SK-N-SH (cell line): ENCODE measurements at regions not wholly inside any gene's neighbourhood (a gene's known extent, or its start where the extent isn't known, plus 50 kb on each side); places are given as distances from the start of the nearest gene placed in this dataset.

ENCODE experiments used
- CTCF ChIA-PET: fragments of 300-600, 350-600 bp; formaldehyde crosslinking; extraction: SDS; loops from one replicate; lab custom pipeline; 2021; lab: Yijun Ruan, JAX
- POLR2A ChIA-PET: fragments of 350-600 bp; sonication (Branson Sonifier 250); formaldehyde crosslinking; extraction: SDS; loops from one replicate; lab custom pipeline; 2020; ENCODE audit warnings: antibody characterized with exemption, inconsistent platforms; lab: Yijun Ruan, JAX
- DNase-seq: peaks from one replicate; pipeline ENCODE4 v3.0.0; 2012
- H2AFZ ChIP-seq: fragments of 200-600 bp; sonication (generic); 2 replicates; pipeline ENCODE4 v1.8.1; 2016; ENCODE audit warnings: antibody characterized with exemption, mild to moderate bottlenecking, low read depth
- H3F3A ChIP-seq: fragments of 200-600 bp; sonication (generic); replicated peaks from 2 replicates; pipeline ENCODE3; 2016; ENCODE audit warnings: antibody characterized with exemption, mild to moderate bottlenecking; ENCODE audit not compliant: insufficient read depth
- H3K27ac ChIP-seq, 2 experiments: fragments of 200-500 bp in 1 of 2; fragments of 200-600 bp in 1 of 2; sonication (Bioruptor generic) in 1 of 2; sonication (generic), shearing (Covaris generic) in 1 of 2; 2 replicates each; pipeline versions ENCODE4 v1.5.1 to v1.6.1; 2014 to 2016; ENCODE audit warnings: low read depth in 2 of 2, inconsistent platforms in 1 of 2, low read length in 1 of 2, mild to moderate bottlenecking in 1 of 2, mixed read lengths in 1 of 2
- H3K27me3 ChIP-seq: fragments of 200-600 bp; sonication (generic), shearing (Covaris generic); 2 replicates; pipeline ENCODE4 v1.6.1; 2016; ENCODE audit warnings: mixed run types; ENCODE audit not compliant: insufficient read depth
- H3K36me3 ChIP-seq, 2 experiments: fragments of 200-500 bp in 1 of 2; fragments of 200-600 bp in 1 of 2; sonication (Bioruptor generic) in 1 of 2; sonication (generic) in 1 of 2; replicated peaks in 1 of 2; 2 replicates each; pipeline versions ENCODE3 to v1.5.1; 2014 to 2016; ENCODE audit warnings: low read length in 1 of 2, mild to moderate bottlenecking in 1 of 2; ENCODE audit not compliant: insufficient read depth in 2 of 2, control insufficient read depth in 1 of 2
- H3K4me1 ChIP-seq, 2 experiments: fragments of 200-500 bp in 1 of 2; fragments of 200-600 bp in 1 of 2; sonication (Bioruptor generic) in 1 of 2; sonication (generic), shearing (Covaris generic) in 1 of 2; 2 replicates each; pipeline versions ENCODE4 v1.5.1 to v1.6.1; 2014 to 2016; ENCODE audit warnings: low read depth in 1 of 2, low read length in 1 of 2, mixed run types in 1 of 2; ENCODE audit not compliant: insufficient read depth in 2 of 2, control insufficient read depth in 1 of 2
- H3K4me2 ChIP-seq: fragments of 200-600 bp; sonication (generic), shearing (Covaris generic); 2 replicates; pipeline ENCODE4 v1.6.1; 2017; ENCODE audit warnings: mixed run types
- H3K4me3 ChIP-seq, 2 experiments: fragments of 200-500 bp in 1 of 2; fragments of 200-600 bp in 1 of 2; sonication (Bioruptor generic) in 1 of 2; sonication (generic), shearing (Covaris generic) in 1 of 2; 2 replicates each; pipeline versions ENCODE4 v1.5.1 to v1.8.1; 2014 to 2016; ENCODE audit warnings: low read depth in 2 of 2, inconsistent platforms in 1 of 2, low read length in 1 of 2, mild to moderate bottlenecking in 1 of 2, mixed read lengths in 1 of 2, moderate library complexity in 1 of 2
- H3K79me2 ChIP-seq: fragments of 200-600 bp; sonication (generic); 2 replicates; pipeline ENCODE4 v1.8.1; 2017; ENCODE audit warnings: mild to moderate bottlenecking; ENCODE audit not compliant: insufficient read depth
- H3K9ac ChIP-seq: fragments of 200-600 bp; sonication (generic); 2 replicates; pipeline ENCODE4 v1.6.1; 2017; ENCODE audit warnings: mixed run types
- H3K9me2 ChIP-seq: fragments of 200-600 bp; sonication (generic); 2 replicates; pipeline ENCODE4 v1.6.1; 2017; ENCODE audit warnings: mixed run types
- H3K9me3 ChIP-seq: fragments of 200-600 bp; sonication (generic); 2 replicates; pipeline ENCODE4 v1.6.1; 2017; ENCODE audit warnings: mixed run types, mild to moderate bottlenecking, moderate library complexity
- H4K20me1 ChIP-seq: fragments of 200-600 bp; sonication (generic); 2 replicates; pipeline ENCODE4 v1.6.1; 2017; ENCODE audit warnings: mild to moderate bottlenecking, mixed run types; ENCODE audit not compliant: insufficient read depth
- CHD2 ChIP-seq: fragments of 150-350 bp; IDR thresholded peaks from 2 replicates; pipeline ENCODE4 v1.6.1; 2018; ENCODE audit warnings: low read length; ENCODE audit not compliant: partially characterized antibody
- CTCF ChIP-seq: fragments of 200-600 bp; sonication (generic); IDR thresholded peaks from 2 replicates; pipeline ENCODE4 v1.6.1; 2017; ENCODE audit warnings: antibody characterized with exemption, mild to moderate bottlenecking, moderate library complexity
- EP300 ChIP-seq, 2 experiments: IDR thresholded peaks; 2 replicates each; pipeline versions ENCODE4 v1.4.0 to v1.6.1; 2012; ENCODE audit warnings: borderline replicate concordance in 1 of 2, low read depth in 1 of 2, low read length in 1 of 2
- FOSL2 ChIP-seq: IDR thresholded peaks from 2 replicates; pipeline ENCODE4 v1.4.0; 2012; ENCODE audit warnings: low read depth, mild to moderate bottlenecking, moderate library complexity, borderline replicate concordance
- FOXJ3 ChIP-seq: sonication (generic); formaldehyde crosslinking; IDR thresholded peaks from 2 replicates; pipeline ENCODE4 v1.5.1; 2020; ENCODE audit warnings: mild to moderate bottlenecking, missing genetic modification reagents
- GATA2 ChIP-seq: sonication (generic); formaldehyde crosslinking; IDR thresholded peaks from 2 replicates; pipeline ENCODE4 v1.5.0; 2020; ENCODE audit warnings: mild to moderate bottlenecking, missing genetic modification reagents
- JUND ChIP-seq: IDR thresholded peaks from 2 replicates; pipeline ENCODE4 v1.4.0; 2012
- MXI1 ChIP-seq: IDR thresholded peaks from 2 replicates; pipeline ENCODE4 v1.6.1; 2012; ENCODE audit warnings: mild to moderate bottlenecking, low read depth, low read length, improper control_type of control experiment
- NRF1 ChIP-seq: IDR thresholded peaks from 2 replicates; pipeline ENCODE4 v1.6.1; 2012; ENCODE audit warnings: low read depth, mild to moderate bottlenecking, low read length
- RAD21 ChIP-seq: IDR thresholded peaks from 2 replicates; pipeline ENCODE4 v1.6.1; 2012; ENCODE audit warnings: mild to moderate bottlenecking, low read length
- RFX5 ChIP-seq: IDR thresholded peaks from 2 replicates; pipeline ENCODE4 v1.6.1; 2012; ENCODE audit warnings: mild to moderate bottlenecking, improper control_type of control experiment, low read length
- RXRA ChIP-seq: IDR thresholded peaks from 2 replicates; pipeline ENCODE4 v1.4.0; 2012; ENCODE audit warnings: low read depth, mild to moderate bottlenecking, borderline replicate concordance
- SIN3A ChIP-seq: IDR thresholded peaks from 2 replicates; pipeline ENCODE4 v1.6.1; 2012; ENCODE audit warnings: low read depth, mild to moderate bottlenecking, low read length, moderate library complexity, borderline replicate concordance
- YY1 ChIP-seq: IDR thresholded peaks from 2 replicates; pipeline ENCODE4 v1.4.0; 2012; ENCODE audit warnings: low read depth, mild to moderate bottlenecking
- WGBS: methylation state at CpG from one replicate; pipeline ENCODE4 v1.1.6; 2017; ENCODE audit warnings: low lambda C conversion rate; 5-methylcytosine and 5-hydroxymethylcytosine counted together
- TF ChIP-seq, protein P1 (sequence below): IDR thresholded peaks from 2 replicates; pipeline ENCODE4 v1.4.0; 2012; ENCODE audit warnings: low read depth, borderline replicate concordance
- TF ChIP-seq, protein P2 (sequence below): IDR thresholded peaks from 2 replicates; pipeline ENCODE4 v1.4.0; 2012; ENCODE audit warnings: low read depth

DNA sequence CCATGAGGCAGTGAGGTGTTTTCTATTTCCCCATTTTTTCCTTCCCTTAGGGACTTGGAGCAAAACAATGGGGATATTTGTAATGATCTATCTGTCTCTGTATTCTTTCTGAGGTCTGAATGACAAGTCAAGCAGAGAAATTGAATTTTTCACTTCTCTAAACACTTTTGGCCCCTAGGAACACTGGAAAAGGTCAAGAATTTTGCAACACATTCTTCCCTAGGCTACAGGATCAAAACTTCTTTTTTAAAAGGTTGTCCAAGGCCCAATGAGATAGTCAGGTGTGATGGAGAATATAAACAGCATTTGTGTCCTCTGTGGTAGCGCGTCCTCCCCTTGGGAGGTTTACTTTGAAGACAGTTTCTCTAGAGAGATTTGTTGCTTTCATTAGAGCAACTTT, 620.5 kb downstream of the TLR4 start:
- POLR2A ChIA-PET, result no interaction called here
- CTCF ChIA-PET, result interaction anchor here (1.6 kb wide), 1 partner anchor 33 kb away, joined by 4 read pairs; no protein-coding TSS in a partner anchor
- no peaks in the 10 kb centered on the region for H3K9me2 ChIP-seq
- WGBS, result 67% methylated on average over 2 of the region's 2 CpGs
- H3K27ac ChIP-seq, result no peak overlapping the region
- H3K9ac ChIP-seq, result no peak overlapping the region
- H3K79me2 ChIP-seq, result no peaks in the 10 kb centered on the region
- no peak overlapping the region for H3K4me3 ChIP-seq
- H3K27me3 ChIP-seq, result no peaks in the 10 kb centered on the region
- H3K9me3 ChIP-seq, result no peaks in the 10 kb centered on the region
- H4K20me1 ChIP-seq, result no peaks in the 10 kb centered on the region
- TF ChIP-seq RXRA (no peak), GATA2 (CRISPR knock-in tag) (no peak), EP300 (IDR thresholded peaks at IDR 0.05; ENCODE audit: borderline replicate concordance in 1 of 2, low read depth in 1 of 2, low read length in 1 of 2) (no peak), RFX5 (no peak)
- TF ChIP-seq, all 33 proteins: peak for 0
- Histone ChIP-seq H3K36me3 (no peaks in the 10 kb centered on the region), H2AFZ (no peak overlapping the region), H3K4me1 (no peaks in the 10 kb centered on the region), H3K4me2 (no peak overlapping the region), H3F3A (no peaks in the 10 kb centered on the region)
- no peak for DNase-seq

- WGBS, result 41% methylated on average over 2 of the region's 2 CpGs
- Histone ChIP-seq H3K9me2 (no peaks in the 10 kb centered on the region), H3K4me1 (no peaks in the 10 kb centered on the region), H3K9me3 (no peaks in the 10 kb centered on the region), H3K4me2 (no peak overlapping the region), H3K79me2 (no peaks in the 10 kb centered on the region), H3F3A (no peaks in the 10 kb centered on the region), H2AFZ (no peak overlapping the region), H3K27me3 (no peaks in the 10 kb centered on the region), H4K20me1 (no peaks in the 10 kb centered on the region), H3K36me3 (no peaks in the 10 kb centered on the region), H3K9ac (no peak overlapping the region), H3K27ac (no peak overlapping the region), H3K4me3 (no peak overlapping the region)
- no peak for DNase-seq
- CTCF ChIA-PET, result no interaction called here
- POLR2A ChIA-PET, result no interaction called here
- TF ChIP-seq, protein P1, sequence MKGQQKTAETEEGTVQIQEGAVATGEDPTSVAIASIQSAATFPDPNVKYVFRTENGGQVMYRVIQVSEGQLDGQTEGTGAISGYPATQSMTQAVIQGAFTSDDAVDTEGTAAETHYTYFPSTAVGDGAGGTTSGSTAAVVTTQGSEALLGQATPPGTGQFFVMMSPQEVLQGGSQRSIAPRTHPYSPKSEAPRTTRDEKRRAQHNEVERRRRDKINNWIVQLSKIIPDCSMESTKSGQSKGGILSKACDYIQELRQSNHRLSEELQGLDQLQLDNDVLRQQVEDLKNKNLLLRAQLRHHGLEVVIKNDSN, result no peak
- TF ChIP-seq CHD2 (no peak), RFX5 (no peak), RXRA (no peak), EP300 (IDR thresholded peaks at IDR 0.05; ENCODE audit: borderline replicate concordance in 1 of 2, low read depth in 1 of 2, low read length in 1 of 2) (no peak), SIN3A (no peak), JUND (no peak), NRF1 (no peak), RAD21 (no peak)
These were observed 621.6 kb downstream of the TLR4 start for GRCh38 chr9:118325757-118326156.

- no peaks in the 10 kb centered on the region for H4K20me1 ChIP-seq
- TF ChIP-seq, protein P2, sequence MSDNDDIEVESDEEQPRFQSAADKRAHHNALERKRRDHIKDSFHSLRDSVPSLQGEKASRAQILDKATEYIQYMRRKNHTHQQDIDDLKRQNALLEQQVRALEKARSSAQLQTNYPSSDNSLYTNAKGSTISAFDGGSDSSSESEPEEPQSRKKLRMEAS, result no peak
- TF ChIP-seq SIN3A (no peak), MXI1 (no peak), FOXJ3 (CRISPR knock-in tag) (no peak), FOSL2 (no peak), YY1 (no peak), NRF1 (no peak), RFX5 (no peak), CTCF (no peak)
- TF ChIP-seq, protein P1, result no peak
- ChIA-PET CTCF (no interaction called here), POLR2A (no interaction called here)
- no peaks in the 10 kb centered on the region for H3K27me3 ChIP-seq
- H3K36me3 ChIP-seq, result no peaks in the 10 kb centered on the region
- no peaks in the 10 kb centered on the region for H3K9me3 ChIP-seq
- H3K9ac ChIP-seq, result no peak overlapping the region
- H3K4me3 ChIP-seq, result no peak overlapping the region
- no peaks in the 10 kb centered on the region for H3K4me1 ChIP-seq
- no peak overlapping the region for H2AFZ ChIP-seq
- no peaks in the 10 kb centered on the region for H3K9me2 ChIP-seq
- no peaks in the 10 kb centered on the region for H3F3A ChIP-seq
- no peak for DNase-seq
- 59% methylated on average over 5 of the region's 5 CpGs for WGBS
- H3K27ac ChIP-seq, result no peak overlapping the region
- no peak overlapping the region for H3K4me2 ChIP-seq
- no peaks in the 10 kb centered on the region for H3K79me2 ChIP-seq
These were observed 622.1 kb downstream of the TLR4 start for GRCh38 chr9:118326326-118326725.
